Sigmoid colon (tissue), 6 donors: ENCODE measurements at regions not wholly inside any gene's neighbourhood (a gene's known extent, or its start where the extent isn't known, plus 50 kb on each side); places are given as distances from the start of the nearest gene placed in this dataset.

Experiments used
- DNase-seq: peaks from one replicate; pipeline ENCODE4 v3.0.0-alpha.2; 2019
- H3K27ac ChIP-seq, 4 donors: fragments of 200-600 bp; sonication (generic); one replicate each; pipeline ENCODE4 v1.5.1; 2016 to 2019; ENCODE audit warnings: mild to moderate bottlenecking in 1 of 4
- H3K27me3 ChIP-seq, 3 donors: fragments of 200-600 bp; sonication (generic); one replicate each; pipeline ENCODE4 v1.5.1; 2019; ENCODE audit warnings: mild to moderate bottlenecking in 1 of 3
- H3K36me3 ChIP-seq, 4 donors: fragments of 200-600 bp; sonication (generic); one replicate each; pipeline ENCODE4 v1.5.1; 2016 to 2019
- H3K4me1 ChIP-seq, 4 donors: fragments of 200-600 bp; sonication (generic); one replicate each; pipeline ENCODE4 v1.5.1; 2017 to 2019
- H3K4me3 ChIP-seq, 4 donors: fragments of 200-600 bp; sonication (generic); one replicate each; pipeline ENCODE4 v1.5.1; 2017 to 2019; ENCODE audit warnings: mild to moderate bottlenecking in 2 of 4, moderate library complexity in 1 of 4
- H3K9me3 ChIP-seq, 4 donors: fragments of 200-600 bp in 3 of 4; sonication (generic) in 3 of 4; one replicate each; pipeline versions ENCODE4 v1.5.1 to v1.6.1; 2013 to 2019
- EP300 ChIP-seq, 4 donors: sonication (generic); formaldehyde crosslinking; IDR thresholded peaks; one replicate each; pipeline ENCODE4 v1.6.1; 2017; ENCODE audit warnings: antibody characterized with exemption in 4 of 4
- POLR2A ChIP-seq, 2 donors: fragments of 450-650 bp; IDR thresholded peaks; one replicate each; pipeline ENCODE4 v1.6.1; 2016; ENCODE audit warnings: antibody characterized with exemption in 2 of 2, mild to moderate bottlenecking in 2 of 2, moderate library complexity in 2 of 2
- POLR2AphosphoS5 ChIP-seq, 4 donors: sonication (generic); formaldehyde crosslinking; IDR thresholded peaks; one replicate each; pipeline ENCODE4 v1.6.1; 2017; ENCODE audit warnings: antibody characterized with exemption in 4 of 4
- WGBS, 2 donors: extraction: QIAGEN DNeasy Blood & Tissue Kit; methylation state at CpG; one replicate each; pipeline ENCODE4 v1.1.7; 2013; 5-methylcytosine and 5-hydroxymethylcytosine counted together
- intact Hi-C: fragments of 100-400 bp; cut with DNase I; formaldehyde crosslinking; loops from one replicate; pipeline ENCODE4 v1.15.1; 2023
- TF ChIP-seq, protein P1 (sequence below), 4 experiments: fragments of 450-650 bp in 3 of 4; fragments of 200-600 bp in 1 of 4; IDR thresholded peaks; one replicate each; pipeline ENCODE4 v1.5.1; 2016 to 2019; ENCODE audit warnings: antibody characterized with exemption in 4 of 4, mild to moderate bottlenecking in 3 of 4, moderate library complexity in 2 of 4
- donor health status: healthy with polysubstance abuse.
- donor health status: healthy.

DNA sequence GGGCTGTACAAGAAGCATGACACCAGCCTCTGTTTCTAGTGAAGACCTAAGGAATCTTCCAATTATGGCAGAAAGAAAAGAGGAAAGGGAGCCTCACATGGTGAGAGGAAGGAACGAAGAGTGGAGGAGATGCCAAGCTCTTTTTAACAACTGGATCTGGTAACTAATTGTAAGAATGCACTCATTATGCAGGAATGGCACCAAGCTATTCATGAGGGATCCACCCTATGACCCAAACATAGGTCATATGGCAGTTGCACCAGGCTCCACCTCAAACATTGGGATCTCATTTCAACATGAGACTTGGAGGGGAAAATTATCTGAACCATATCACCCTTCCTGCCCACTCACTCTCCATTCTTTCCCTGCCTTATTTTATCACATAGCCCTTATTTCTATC, 496.0 kb upstream of the SPTLC3 start:
- no peaks in the 10 kb centered on the region for H3K9me3 ChIP-seq
- H3K36me3 ChIP-seq = no peaks in the 10 kb centered on the region
- WGBS, 2 donors = 80 to 82% methylated on average over 1 of the region's 1 CpG
- H3K27ac ChIP-seq = no peak overlapping the region
- no peak for TF ChIP-seq EP300 (IDR thresholded peaks at IDR 0.05)
- TF ChIP-seq, protein P1, sequence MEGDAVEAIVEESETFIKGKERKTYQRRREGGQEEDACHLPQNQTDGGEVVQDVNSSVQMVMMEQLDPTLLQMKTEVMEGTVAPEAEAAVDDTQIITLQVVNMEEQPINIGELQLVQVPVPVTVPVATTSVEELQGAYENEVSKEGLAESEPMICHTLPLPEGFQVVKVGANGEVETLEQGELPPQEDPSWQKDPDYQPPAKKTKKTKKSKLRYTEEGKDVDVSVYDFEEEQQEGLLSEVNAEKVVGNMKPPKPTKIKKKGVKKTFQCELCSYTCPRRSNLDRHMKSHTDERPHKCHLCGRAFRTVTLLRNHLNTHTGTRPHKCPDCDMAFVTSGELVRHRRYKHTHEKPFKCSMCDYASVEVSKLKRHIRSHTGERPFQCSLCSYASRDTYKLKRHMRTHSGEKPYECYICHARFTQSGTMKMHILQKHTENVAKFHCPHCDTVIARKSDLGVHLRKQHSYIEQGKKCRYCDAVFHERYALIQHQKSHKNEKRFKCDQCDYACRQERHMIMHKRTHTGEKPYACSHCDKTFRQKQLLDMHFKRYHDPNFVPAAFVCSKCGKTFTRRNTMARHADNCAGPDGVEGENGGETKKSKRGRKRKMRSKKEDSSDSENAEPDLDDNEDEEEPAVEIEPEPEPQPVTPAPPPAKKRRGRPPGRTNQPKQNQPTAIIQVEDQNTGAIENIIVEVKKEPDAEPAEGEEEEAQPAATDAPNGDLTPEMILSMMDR (IDR thresholded peaks at IDR 0.05) = no peak
- no peak for TF ChIP-seq POLR2A (IDR thresholded peaks at IDR 0.05)
- no peak for TF ChIP-seq POLR2AphosphoS5 (IDR thresholded peaks at IDR 0.05)
- no peaks in the 10 kb centered on the region for H3K27me3 ChIP-seq
- no peaks in the 10 kb centered on the region for H3K4me1 ChIP-seq
- no peak for DNase-seq
- intact Hi-C loops = no loop called here
- H3K4me3 ChIP-seq = no peak overlapping the region

DNA sequence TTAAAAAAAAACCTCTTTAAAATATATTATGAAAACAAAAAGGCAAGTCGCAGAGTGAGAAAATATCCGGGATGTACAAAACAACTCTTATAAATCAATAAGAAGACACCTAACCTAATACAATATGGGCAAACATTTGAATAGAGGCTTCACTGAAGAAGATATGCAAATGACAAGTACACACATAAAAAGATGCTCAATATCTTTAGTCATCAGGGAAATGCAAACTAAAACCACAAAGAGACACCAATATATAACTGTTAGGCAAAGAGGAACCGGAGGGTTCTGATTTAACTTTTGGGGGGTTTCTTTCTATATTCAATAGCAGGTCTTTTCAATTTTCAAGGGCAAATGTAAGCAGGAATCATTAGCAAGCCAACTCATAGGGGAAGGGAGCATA, 480.7 kb upstream of the SPTLC3 start:
- Histone ChIP-seq H3K4me1 (no peaks in the 10 kb centered on the region), H3K9me3 (no peaks in the 10 kb centered on the region), H3K36me3 (no peaks in the 10 kb centered on the region), H3K27ac (no peak overlapping the region), H3K27me3 (no peaks in the 10 kb centered on the region), H3K4me3 (no peak overlapping the region)
- 88 to 91% methylated on average over 3 of the region's 3 CpGs for WGBS, 2 donors
- intact Hi-C loops = no loop called here
- TF ChIP-seq, protein P1 (IDR thresholded peaks at IDR 0.05) = no peak
- no peak for TF ChIP-seq POLR2AphosphoS5 (IDR thresholded peaks at IDR 0.05)
- no peak for TF ChIP-seq EP300 (IDR thresholded peaks at IDR 0.05)
- TF ChIP-seq POLR2A (IDR thresholded peaks at IDR 0.05) = no peak
- no peak for DNase-seq

DNA sequence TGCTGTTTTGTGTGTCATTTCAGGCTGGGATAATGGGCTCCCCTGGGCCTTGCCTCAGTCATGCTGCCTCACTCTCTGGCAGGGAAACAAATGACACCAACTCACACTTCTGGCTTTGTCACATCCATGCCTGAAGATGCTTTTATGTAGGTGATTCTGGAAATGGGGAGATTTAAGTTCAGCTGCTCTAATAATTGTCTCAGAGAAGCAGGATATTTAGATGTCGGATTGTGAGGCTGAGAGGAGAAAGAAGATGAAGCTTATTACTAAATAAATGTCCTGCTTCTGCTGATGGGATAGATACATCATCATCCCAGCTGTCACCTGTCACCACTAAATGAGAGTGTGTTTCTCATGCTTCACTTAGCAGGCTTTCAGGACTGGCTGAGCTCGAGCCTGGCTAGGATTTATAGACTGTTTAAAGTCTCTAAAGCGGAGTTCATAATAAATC, 480.2 kb upstream of the SPTLC3 start:
- TF ChIP-seq POLR2A (IDR thresholded peaks at IDR 0.05) = no peak
- no peak for TF ChIP-seq POLR2AphosphoS5 (IDR thresholded peaks at IDR 0.05)
- TF ChIP-seq EP300 (IDR thresholded peaks at IDR 0.05) = no peak
- TF ChIP-seq, protein P1 (IDR thresholded peaks at IDR 0.05) = no peak
- H3K4me3 ChIP-seq = no peak overlapping the region
- no peak for DNase-seq
- intact Hi-C loops = no loop called here
- no peak overlapping the region for H3K27ac ChIP-seq
- no peaks in the 10 kb centered on the region for H3K27me3 ChIP-seq
- WGBS, 2 donors = 54 to 69% methylated on average over 3 of the region's 3 CpGs
- no peaks in the 10 kb centered on the region for H3K36me3 ChIP-seq
- H3K4me1 ChIP-seq = no peaks in the 10 kb centered on the region
- no peaks in the 10 kb centered on the region for H3K9me3 ChIP-seq

GRCh38 chr20:12531626-12532025, 477.1 kb upstream of the SPTLC3 start:
- no peak overlapping the region for H3K4me3 ChIP-seq
- no peaks in the 10 kb centered on the region for H3K27me3 ChIP-seq
- TF ChIP-seq, protein P1 (IDR thresholded peaks at IDR 0.05) = no peak
- TF ChIP-seq POLR2AphosphoS5 (IDR thresholded peaks at IDR 0.05) = no peak
- no peak for TF ChIP-seq POLR2A (IDR thresholded peaks at IDR 0.05)
- TF ChIP-seq EP300 (IDR thresholded peaks at IDR 0.05) = no peak
- H3K27ac ChIP-seq = no peak overlapping the region
- H3K4me1 ChIP-seq = no peaks in the 10 kb centered on the region
- DNase-seq = no peak
- intact Hi-C loops = no loop called here
- H3K9me3 ChIP-seq = no peaks in the 10 kb centered on the region
- H3K36me3 ChIP-seq = no peaks in the 10 kb centered on the region

DNA sequence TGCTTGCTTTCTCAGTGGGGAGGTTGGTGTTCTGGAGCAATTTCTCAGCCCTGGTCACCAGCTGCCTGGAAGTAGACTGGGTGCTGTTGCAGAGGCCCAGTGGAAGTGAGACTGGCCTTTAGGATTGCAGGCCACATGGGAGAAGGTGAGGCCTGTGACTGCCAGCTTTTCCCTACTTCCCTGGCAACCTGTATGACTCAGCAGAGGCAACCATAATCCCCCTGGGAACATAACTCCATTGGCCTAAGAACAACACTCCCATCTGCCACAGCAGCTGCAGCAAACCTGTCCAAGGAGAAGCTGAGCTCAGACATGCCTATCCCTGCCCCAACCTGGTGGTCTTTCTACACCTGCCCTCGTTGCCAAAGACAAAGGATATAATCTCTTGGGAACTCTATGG, 473.5 kb upstream of the SPTLC3 start:
- Histone ChIP-seq H3K9me3 (peaks cover 0 to 8% (median 0%) of the 10 kb centered on the region in 4 donors), H3K27ac (no peak overlapping the region), H3K27me3 (no peaks in the 10 kb centered on the region), H3K4me1 (no peaks in the 10 kb centered on the region), H3K36me3 (no peaks in the 10 kb centered on the region), H3K4me3 (no peak overlapping the region)
- 27 to 35% methylated on average over 1 of the region's 1 CpG for WGBS, 2 donors
- intact Hi-C loops = no loop called here
- no peak for DNase-seq
- TF ChIP-seq POLR2A (IDR thresholded peaks at IDR 0.05) = no peak
- TF ChIP-seq POLR2AphosphoS5 (IDR thresholded peaks at IDR 0.05) = no peak
- TF ChIP-seq, protein P1 (IDR thresholded peaks at IDR 0.05) = no peak
- no peak for TF ChIP-seq EP300 (IDR thresholded peaks at IDR 0.05)
